Naive thymus-derived CD4-positive, alpha-beta T cell (primary cell): ENCODE measurements at regions not wholly inside any gene's neighbourhood (a gene's known extent, or its start where the extent isn't known, plus 50 kb on each side); places are given as distances from the start of the nearest gene placed in this dataset.

Source experiments
- ATAC-seq: fragments of 150-1000 bp; cut with Tn5 transposase; 2 replicates; pipeline ENCODE4 v1.10.0; 2021; ENCODE audit warnings: mild to moderate bottlenecking, moderate library complexity
- CTCF ChIA-PET: fragments of 350-600 bp; sonication (Branson Sonifier 250); formaldehyde crosslinking; loops from one replicate; lab custom pipeline; 2021; ENCODE audit warnings: antibody characterized with exemption; lab: Charles Lee
- POLR2A ChIA-PET: fragments of 350-600 bp; sonication (Branson Sonifier 250); formaldehyde crosslinking; loops from one replicate; lab custom pipeline; 2021; ENCODE audit warnings: antibody characterized with exemption, inconsistent platforms; lab: Charles Lee
- DNase-seq, 9 donors: peaks; one replicate each; pipeline versions ENCODE4 v3.0.0 to v3.0.0-alpha.2; 2020 to 2022; ENCODE audit warnings: mixed read lengths in 1 of 9
- H3K27ac ChIP-seq: one replicate; pipeline ENCODE4 v1.7.0; 2013; ENCODE audit warnings: mild to moderate bottlenecking, low read depth, low read length, moderate library complexity
- H3K27me3 ChIP-seq, 2 donors: one replicate each; pipeline ENCODE4 v1.7.0; 2013; ENCODE audit warnings: low read length in 2 of 2, mild to moderate bottlenecking in 2 of 2, moderate library complexity in 2 of 2; ENCODE audit not compliant: control insufficient read depth in 2 of 2, insufficient read depth in 2 of 2
- H3K36me3 ChIP-seq, 3 experiments: 1 replicate in 2 of 3; 2 replicates in 1 of 3; pipeline ENCODE4 v1.7.0; 2013; ENCODE audit warnings: low read length in 3 of 3, mild to moderate bottlenecking in 3 of 3, moderate library complexity in 1 of 3; ENCODE audit not compliant: insufficient read depth in 3 of 3, control insufficient read depth in 2 of 3
- H3K4me1 ChIP-seq, 2 donors: one replicate each; pipeline ENCODE4 v1.7.0; 2013; ENCODE audit warnings: low read length in 2 of 2, mild to moderate bottlenecking in 2 of 2, moderate library complexity in 1 of 2; ENCODE audit not compliant: control insufficient read depth in 2 of 2, insufficient read depth in 2 of 2
- H3K4me3 ChIP-seq: 2 replicates; pipeline ENCODE4 v1.7.0; 2013; ENCODE audit warnings: mild to moderate bottlenecking, low read length
- H3K9me3 ChIP-seq, 3 experiments: 1 replicate in 2 of 3; 2 replicates in 1 of 3; pipeline ENCODE4 v1.7.0; 2013; ENCODE audit warnings: low read length in 3 of 3; ENCODE audit not compliant: control insufficient read depth in 2 of 3
- H3K27ac Mint-ChIP-seq, 9 donors: one replicate each; pipeline ENCODE4 v1.8.0; 2020 to 2022; ENCODE audit warnings: mixed read lengths in 9 of 9, mild to moderate bottlenecking in 8 of 9, moderate library complexity in 5 of 9, inconsistent platforms in 2 of 9
- H3K27me3 Mint-ChIP-seq, 5 donors: one replicate each; pipeline ENCODE4 v1.8.0; 2021 to 2022; ENCODE audit warnings: mixed read lengths in 5 of 5, mild to moderate bottlenecking in 1 of 5
- H3K36me3 Mint-ChIP-seq, 5 donors: one replicate each; pipeline ENCODE4 v1.8.0; 2020 to 2022; ENCODE audit warnings: mixed read lengths in 5 of 5, mild to moderate bottlenecking in 3 of 5, inconsistent platforms in 1 of 5
- H3K4me1 Mint-ChIP-seq, 7 donors: one replicate each; pipeline ENCODE4 v1.8.0; 2020 to 2022; ENCODE audit warnings: mixed read lengths in 7 of 7, mild to moderate bottlenecking in 3 of 7, inconsistent platforms in 1 of 7
- H3K4me3 Mint-ChIP-seq, 10 donors: one replicate each; pipeline ENCODE4 v1.8.0; 2020 to 2022; ENCODE audit warnings: mild to moderate bottlenecking in 10 of 10, mixed read lengths in 10 of 10, moderate library complexity in 6 of 10, inconsistent platforms in 2 of 10
- H3K9me3 Mint-ChIP-seq, 11 donors: one replicate each; pipeline ENCODE4 v1.8.0; 2020 to 2022; ENCODE audit warnings: mixed read lengths in 11 of 11, mild to moderate bottlenecking in 4 of 11, inconsistent platforms in 1 of 11, moderate library complexity in 1 of 11
- intact Hi-C, 2 donors: fragments of 100-400 bp; cut with micrococcal nuclease; formaldehyde crosslinking; loops; one replicate each; pipeline ENCODE4 v1.15.1; 2023

DNA sequence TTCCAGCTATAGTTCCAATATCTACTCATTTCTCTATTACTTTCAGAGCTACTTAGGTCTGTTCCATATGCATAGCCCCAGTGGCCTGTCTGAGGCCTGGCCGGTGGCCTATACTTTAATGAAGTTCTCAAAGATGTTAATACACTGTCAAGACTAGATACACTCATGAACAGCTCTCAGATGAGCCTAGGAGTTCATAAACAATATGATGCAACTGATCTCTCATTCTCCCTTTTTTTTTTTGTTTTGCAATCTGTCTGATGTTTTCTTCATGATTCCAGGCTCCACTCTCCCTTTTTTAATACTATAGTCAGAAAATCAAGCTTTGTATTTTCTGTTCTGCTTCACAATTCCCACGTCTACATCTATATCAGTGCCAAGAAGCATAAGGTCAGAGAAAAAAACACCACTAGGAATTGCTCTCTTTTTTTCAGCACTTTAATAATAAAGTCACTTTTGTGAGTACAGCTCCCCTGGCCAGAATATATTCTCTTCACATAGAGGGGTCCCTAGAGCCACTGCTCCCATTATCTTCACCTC is 321.0 kb downstream of the C7orf25 start:
- no peaks in the 10 kb centered on the region for H3K9me3 ChIP-seq
- no peaks in the 10 kb centered on the region for H3K4me1 ChIP-seq
- Mint-ChIP-seq H3K36me3 (no peaks in the 10 kb centered on the region), H3K4me1 (no peaks in the 10 kb centered on the region), H3K27me3 (peaks cover 0 to 6% (median 3%) of the 10 kb centered on the region in 5 donors), H3K4me3 (no peak overlapping the region), H3K9me3 (peaks cover 0 to 37% (median 11%) of the 10 kb centered on the region in 11 donors), H3K27ac (no peak overlapping the region)
- no peaks in the 10 kb centered on the region for H3K36me3 ChIP-seq
- no peak for ATAC-seq
- no peak overlapping the region for H3K4me3 ChIP-seq
- no peak for DNase-seq
- no peaks in the 10 kb centered on the region for H3K27me3 ChIP-seq
- ChIA-PET POLR2A (no interaction called here), CTCF (no interaction called here)
- H3K27ac ChIP-seq = no peak overlapping the region
- intact Hi-C loops = no loop called here

DNA sequence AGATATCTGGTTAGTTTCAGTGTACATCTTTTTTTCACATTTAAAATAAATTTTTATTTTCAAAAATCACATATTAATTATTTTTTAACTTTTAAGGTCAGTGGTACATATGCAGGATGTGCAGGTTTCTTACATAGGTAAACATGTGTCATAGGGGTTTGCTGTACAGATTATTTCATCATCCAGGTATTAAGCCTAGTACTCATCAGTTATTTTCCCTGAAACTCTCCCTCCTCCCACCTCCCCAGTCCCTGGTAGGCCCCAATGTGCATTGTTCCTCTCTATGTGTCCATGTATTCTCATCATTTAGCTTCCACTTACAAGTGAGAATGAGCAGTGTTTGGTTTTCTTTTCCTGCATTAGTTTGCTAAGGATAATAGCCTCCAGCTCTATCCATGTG is 323.0 kb downstream of the C7orf25 start:
- peaks cover 0 to 2% (median 0%) of the 10 kb centered on the region in 5 donors for H3K27me3 Mint-ChIP-seq

DNA sequence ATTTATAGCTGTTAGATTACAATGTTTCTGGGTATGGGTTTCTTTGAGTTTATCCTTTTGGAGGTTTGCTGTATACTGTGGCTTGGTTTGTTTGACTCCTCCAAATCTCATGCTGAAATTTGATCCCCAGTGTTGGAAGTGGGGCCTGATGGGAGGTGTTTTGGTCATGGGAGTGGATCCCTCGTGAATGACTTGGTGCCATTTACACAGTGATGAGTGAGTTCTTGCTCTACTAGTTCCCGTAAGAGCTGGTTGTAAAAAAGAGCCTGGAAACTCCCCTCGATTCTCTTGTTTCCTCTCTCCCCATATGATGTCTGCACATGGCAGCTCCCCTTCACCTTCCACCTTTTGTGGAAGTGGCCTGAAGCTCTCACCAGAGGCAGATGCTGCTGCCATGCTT is 324.1 kb downstream of the C7orf25 start:
- H3K4me1 ChIP-seq = no peaks in the 10 kb centered on the region
- POLR2A ChIA-PET = no interaction called here
- H3K27ac Mint-ChIP-seq = no peak overlapping the region
- no peaks in the 10 kb centered on the region for H3K27me3 ChIP-seq
- no peaks in the 10 kb centered on the region for H3K36me3 ChIP-seq
- H3K4me1 Mint-ChIP-seq = no peaks in the 10 kb centered on the region
- CTCF ChIA-PET = no interaction called here
- H3K4me3 Mint-ChIP-seq = peak overlapping the region in 1 of 10 donors; percentile 8
- ATAC-seq (no peak), DNase-seq (no peak)
- no peak overlapping the region for H3K27ac ChIP-seq
- peaks cover 2 to 40% (median 18%) of the 10 kb centered on the region in 11 donors for H3K9me3 Mint-ChIP-seq
- H3K27me3 Mint-ChIP-seq = no peaks in the 10 kb centered on the region
- no peaks in the 10 kb centered on the region for H3K9me3 ChIP-seq
- H3K36me3 Mint-ChIP-seq = peaks cover 0 to 4% (median 0%) of the 10 kb centered on the region in 5 donors
- no peak overlapping the region for H3K4me3 ChIP-seq
- intact Hi-C loops = no loop called here

More for the DNA sequence above, 323.0 kb downstream of the C7orf25 start:
- intact Hi-C loops = no loop called here
- no peaks in the 10 kb centered on the region for H3K9me3 ChIP-seq
- no peaks in the 10 kb centered on the region for H3K4me1 ChIP-seq
- POLR2A ChIA-PET = no interaction called here
- CTCF ChIA-PET = no interaction called here
- H3K36me3 ChIP-seq = no peaks in the 10 kb centered on the region
- DNase-seq (no peak), ATAC-seq (no peak)
- peaks cover 2 to 41% (median 15%) of the 10 kb centered on the region in 11 donors for H3K9me3 Mint-ChIP-seq
- no peak overlapping the region for H3K27ac Mint-ChIP-seq
- no peaks in the 10 kb centered on the region for H3K27me3 ChIP-seq
- peaks cover 0 to 3% (median 0%) of the 10 kb centered on the region in 5 donors for H3K36me3 Mint-ChIP-seq
- no peak overlapping the region for H3K4me3 Mint-ChIP-seq
- no peaks in the 10 kb centered on the region for H3K4me1 Mint-ChIP-seq
- no peak overlapping the region for H3K4me3 ChIP-seq
- no peak overlapping the region for H3K27ac ChIP-seq

DNA sequence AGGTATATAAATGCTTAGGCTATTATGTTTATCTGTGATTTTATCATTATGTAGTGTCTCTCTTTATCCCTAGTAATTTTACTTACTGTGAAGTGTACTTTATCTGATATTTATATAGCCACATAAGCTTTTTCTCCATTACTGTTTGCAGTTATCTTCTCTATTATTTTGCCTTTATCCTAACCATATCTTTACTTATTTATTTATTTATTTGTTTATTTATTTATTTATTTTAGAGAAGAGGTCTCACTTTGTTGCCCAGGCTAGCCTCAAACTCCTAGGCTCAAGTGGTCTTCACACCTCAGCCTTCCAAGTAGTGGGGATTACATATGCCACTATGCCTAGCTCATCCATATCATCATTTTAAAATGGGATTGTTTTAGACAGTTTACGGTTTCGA is 331.8 kb downstream of the C7orf25 start:
- Mint-ChIP-seq H3K4me3 (no peak overlapping the region), H3K4me1 (no peaks in the 10 kb centered on the region), H3K36me3 (peaks cover 0 to 7% (median 0%) of the 10 kb centered on the region in 5 donors), H3K27me3 (peaks cover 0 to 3% (median 0%) of the 10 kb centered on the region in 5 donors), H3K9me3 (peaks cover 6 to 37% (median 14%) of the 10 kb centered on the region in 11 donors), H3K27ac (no peak overlapping the region)
- H3K4me1 ChIP-seq = no peaks in the 10 kb centered on the region
- no peak overlapping the region for H3K27ac ChIP-seq
- ATAC-seq = no peak
- H3K27me3 ChIP-seq = no peaks in the 10 kb centered on the region
- DNase-seq = no peak
- CTCF ChIA-PET = no interaction called here
- intact Hi-C loops = no loop called here
- no peak overlapping the region for H3K4me3 ChIP-seq
- POLR2A ChIA-PET = no interaction called here
- H3K36me3 ChIP-seq = no peaks in the 10 kb centered on the region
- peaks cover 0 to 7% (median 0%) of the 10 kb centered on the region in 3 experiments for H3K9me3 ChIP-seq

DNA sequence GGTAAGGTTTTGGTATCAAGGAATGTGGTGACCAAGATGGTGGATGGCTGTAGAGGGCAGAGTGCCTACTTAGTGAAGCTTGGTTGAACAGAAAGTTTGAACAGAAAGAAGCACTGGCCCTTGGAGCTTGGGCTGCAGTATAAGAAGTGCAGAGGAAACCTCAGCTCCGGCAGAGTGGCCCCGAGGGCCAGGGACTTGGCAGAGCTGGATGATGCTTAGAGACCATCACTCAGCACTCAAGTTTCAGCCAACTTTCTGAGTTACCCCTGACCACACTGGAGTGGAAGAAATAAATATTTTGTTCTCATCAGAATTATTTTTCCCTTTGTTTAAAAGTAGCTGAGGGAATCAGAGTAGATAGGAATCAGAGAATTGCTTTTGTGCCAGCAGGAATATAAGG is 336.7 kb downstream of the C7orf25 start:
- intact Hi-C loops = no loop called here
- H3K36me3 ChIP-seq = no peaks in the 10 kb centered on the region
- ChIA-PET POLR2A (no interaction called here), CTCF (no interaction called here)
- H3K4me1 ChIP-seq = no peaks in the 10 kb centered on the region
- ATAC-seq (no peak), DNase-seq (no peak)
- no peak overlapping the region for H3K27ac ChIP-seq
- peaks cover 0 to 1% (median 0%) of the 10 kb centered on the region in 7 donors for H3K4me1 Mint-ChIP-seq
- H3K9me3 ChIP-seq = peaks cover 0 to 7% (median 0%) of the 10 kb centered on the region in 3 experiments
- H3K9me3 Mint-ChIP-seq = peaks cover 4 to 29% (median 12%) of the 10 kb centered on the region in 11 donors
- peaks cover 0 to 3% (median 0%) of the 10 kb centered on the region in 5 donors for H3K36me3 Mint-ChIP-seq
- no peak overlapping the region for H3K4me3 Mint-ChIP-seq
- peaks cover 0 to 12% (median 0%) of the 10 kb centered on the region in 5 donors for H3K27me3 Mint-ChIP-seq
- no peak overlapping the region for H3K4me3 ChIP-seq
- H3K27ac Mint-ChIP-seq = no peak overlapping the region
- no peaks in the 10 kb centered on the region for H3K27me3 ChIP-seq

DNA sequence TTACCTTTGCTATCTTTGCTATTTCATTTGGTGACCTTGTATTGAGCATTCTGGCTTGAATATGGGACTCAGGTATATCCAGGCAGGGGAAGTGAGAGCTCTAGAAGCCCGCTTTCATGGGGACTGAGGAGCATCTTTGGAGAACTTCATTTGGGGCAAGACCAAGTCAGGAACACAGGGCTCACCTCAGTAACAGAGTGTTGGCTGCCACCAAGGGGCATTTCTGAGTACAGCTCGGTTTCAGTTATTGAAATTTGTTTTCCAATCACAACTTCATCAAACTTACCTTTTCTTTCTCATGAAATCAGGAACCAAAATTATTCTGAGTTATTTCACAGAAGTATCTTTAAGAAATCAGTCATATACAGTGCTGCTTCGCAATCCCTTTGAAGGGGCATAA is 337.2 kb downstream of the C7orf25 start:
- H3K4me1 Mint-ChIP-seq = peaks cover 0 to 1% (median 0%) of the 10 kb centered on the region in 7 donors
- H3K9me3 Mint-ChIP-seq = peaks cover 4 to 26% (median 11%) of the 10 kb centered on the region in 11 donors
- H3K4me1 ChIP-seq = no peaks in the 10 kb centered on the region
- no peak overlapping the region for H3K4me3 Mint-ChIP-seq
- H3K27ac ChIP-seq = no peak overlapping the region
- H3K27ac Mint-ChIP-seq = no peak overlapping the region
- no peak for ATAC-seq
- H3K27me3 ChIP-seq = no peaks in the 10 kb centered on the region
- no peaks in the 10 kb centered on the region for H3K36me3 Mint-ChIP-seq
- intact Hi-C loops = no loop called here
- H3K27me3 Mint-ChIP-seq = peaks cover 0 to 14% (median 0%) of the 10 kb centered on the region in 5 donors
- CTCF ChIA-PET = no interaction called here
- POLR2A ChIA-PET = no interaction called here
- H3K4me3 ChIP-seq = no peak overlapping the region
- no peaks in the 10 kb centered on the region for H3K36me3 ChIP-seq
- no peak for DNase-seq
- H3K9me3 ChIP-seq = peaks cover 0 to 7% (median 0%) of the 10 kb centered on the region in 3 experiments
